Glutamatergic neuron (in vitro differentiated cells): ENCODE measurements at regions not wholly inside any gene's neighbourhood (a gene's known extent, or its start where the extent isn't known, plus 50 kb on each side); places are given as distances from the start of the nearest gene placed in this dataset.
A peak's percentile ranks its signal among the peaks of the same experiment; 100 is the strongest.

Experiments
- DNase-seq: peaks from one replicate; pipeline ENCODE4 v3.0.0; 2022
- H3K27ac Mint-ChIP-seq: one replicate; pipeline ENCODE4 v1.8.0; 2020; ENCODE audit warnings: mild to moderate bottlenecking, mixed read lengths, inconsistent platforms; ENCODE audit not compliant: unreplicated experiment
- H3K27me3 Mint-ChIP-seq: one replicate; pipeline ENCODE4 v1.8.0; 2020; ENCODE audit warnings: mild to moderate bottlenecking, moderate library complexity, mixed read lengths, inconsistent platforms; ENCODE audit not compliant: unreplicated experiment
- H3K36me3 Mint-ChIP-seq: one replicate; pipeline ENCODE4 v1.8.0; 2020; ENCODE audit warnings: mild to moderate bottlenecking, mixed read lengths, inconsistent platforms; ENCODE audit not compliant: unreplicated experiment
- H3K4me1 Mint-ChIP-seq: one replicate; pipeline ENCODE4 v1.8.0; 2020; ENCODE audit warnings: mild to moderate bottlenecking, low read depth, mixed read lengths, inconsistent platforms; ENCODE audit not compliant: unreplicated experiment
- H3K4me3 Mint-ChIP-seq: one replicate; pipeline ENCODE4 v1.8.0; 2020; ENCODE audit warnings: mild to moderate bottlenecking, mixed read lengths, inconsistent platforms; ENCODE audit not compliant: unreplicated experiment
- H3K9me3 Mint-ChIP-seq: one replicate; pipeline ENCODE4 v1.8.0; 2020; ENCODE audit warnings: mild to moderate bottlenecking, moderate library complexity, mixed read lengths, inconsistent platforms; ENCODE audit not compliant: unreplicated experiment
- CTCF ChIP-seq: fragments of 200-600 bp; sonication (generic); IDR thresholded peaks from one replicate; pipeline ENCODE4 v1.5.0; 2021; ENCODE audit not compliant: partially characterized antibody, unreplicated experiment

- H3K9me3 Mint-ChIP-seq = peaks cover 10% of the 10 kb centered on the region
- peak; percentile 47 for TF ChIP-seq CTCF
- peaks cover 7% of the 10 kb centered on the region for H3K4me1 Mint-ChIP-seq
- no peak overlapping the region for H3K4me3 Mint-ChIP-seq
- peak; percentile 49 for DNase-seq
- H3K36me3 Mint-ChIP-seq = peaks cover 8% of the 10 kb centered on the region
- no peak overlapping the region for H3K27ac Mint-ChIP-seq
- H3K27me3 Mint-ChIP-seq = peaks cover 10% of the 10 kb centered on the region
Observed at GRCh38 chr10:29926693-29927048, 132.7 kb downstream of the JCAD start.

DNA sequence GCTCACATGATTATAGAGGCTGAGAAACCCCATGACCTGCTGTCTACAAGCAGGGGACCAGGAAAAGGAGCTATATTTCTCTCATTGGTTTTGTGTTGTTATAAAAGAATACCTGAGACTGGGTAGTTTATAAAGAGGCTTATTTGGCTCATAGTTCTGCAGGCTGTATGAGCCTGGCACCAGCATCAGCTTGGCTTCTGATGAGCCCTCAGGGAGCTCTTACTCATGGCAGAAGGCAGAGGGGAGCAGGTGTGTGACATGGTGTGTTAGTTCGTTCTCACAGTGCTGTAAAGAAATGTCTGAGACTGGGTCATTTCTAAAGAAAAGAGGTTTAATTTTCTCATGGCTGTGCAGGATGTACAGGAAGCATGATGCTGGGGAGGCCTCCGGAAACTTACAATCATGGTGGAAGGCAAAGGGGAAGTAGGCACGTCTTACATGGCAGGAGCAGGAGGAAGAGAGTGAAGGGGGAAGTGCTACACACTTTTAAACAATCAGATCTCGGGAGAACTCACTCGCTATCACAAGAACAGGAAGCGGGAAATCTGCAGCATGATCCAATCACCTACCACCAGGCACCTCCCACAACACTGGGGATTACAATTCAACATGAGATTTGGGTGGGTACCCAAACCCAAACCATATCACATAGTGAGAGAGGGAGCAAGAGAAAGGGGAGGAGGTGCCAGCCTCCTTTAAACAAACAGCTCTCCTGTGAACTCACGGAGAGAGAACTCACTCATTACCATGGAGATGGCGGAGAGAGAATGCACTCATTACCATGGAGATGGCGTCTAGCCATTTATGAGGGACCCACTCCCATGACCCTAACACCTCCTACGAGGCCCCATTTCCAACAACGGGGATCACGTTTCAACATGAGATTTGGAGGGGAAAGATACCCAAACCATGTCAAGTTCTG lies 133.4 kb downstream of the JCAD start:
- Mint-ChIP-seq H3K9me3 (peaks cover 10% of the 10 kb centered on the region), H3K36me3 (peaks cover 8% of the 10 kb centered on the region), H3K4me1 (peaks cover 7% of the 10 kb centered on the region), H3K27me3 (peaks cover 10% of the 10 kb centered on the region), H3K27ac (no peak overlapping the region), H3K4me3 (peak overlapping the region; percentile 51)
- no peak for TF ChIP-seq CTCF
- peak; percentile 24 for DNase-seq

DNA sequence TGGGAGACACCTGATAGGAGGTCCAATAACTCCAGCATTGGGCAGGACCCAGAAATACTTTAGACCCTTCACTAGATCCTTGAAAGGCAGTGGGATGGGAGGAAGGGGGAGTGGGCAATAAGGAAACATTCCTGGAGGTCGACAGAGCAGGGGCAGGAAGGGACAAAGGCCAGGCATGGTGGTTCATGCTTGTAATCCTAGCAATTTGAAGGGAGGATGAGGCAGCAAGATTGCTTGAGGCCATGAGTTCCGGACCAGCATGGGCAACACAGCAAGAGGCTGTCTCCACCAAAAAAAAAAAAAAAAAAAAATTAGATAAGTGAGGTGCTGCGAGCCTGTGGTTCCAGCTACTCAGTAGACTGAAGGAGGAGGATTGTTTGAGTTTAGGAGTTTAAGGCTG lies 134.9 kb downstream of the JCAD start:
- H3K4me3 Mint-ChIP-seq = no peak overlapping the region
- H3K27me3 Mint-ChIP-seq = peaks cover 10% of the 10 kb centered on the region
- H3K9me3 Mint-ChIP-seq = peaks cover 6% of the 10 kb centered on the region
- H3K36me3 Mint-ChIP-seq = peaks cover 5% of the 10 kb centered on the region
- DNase-seq = no peak
- H3K27ac Mint-ChIP-seq = no peak overlapping the region
- H3K4me1 Mint-ChIP-seq = peaks cover 7% of the 10 kb centered on the region
- TF ChIP-seq CTCF = no peak

DNA sequence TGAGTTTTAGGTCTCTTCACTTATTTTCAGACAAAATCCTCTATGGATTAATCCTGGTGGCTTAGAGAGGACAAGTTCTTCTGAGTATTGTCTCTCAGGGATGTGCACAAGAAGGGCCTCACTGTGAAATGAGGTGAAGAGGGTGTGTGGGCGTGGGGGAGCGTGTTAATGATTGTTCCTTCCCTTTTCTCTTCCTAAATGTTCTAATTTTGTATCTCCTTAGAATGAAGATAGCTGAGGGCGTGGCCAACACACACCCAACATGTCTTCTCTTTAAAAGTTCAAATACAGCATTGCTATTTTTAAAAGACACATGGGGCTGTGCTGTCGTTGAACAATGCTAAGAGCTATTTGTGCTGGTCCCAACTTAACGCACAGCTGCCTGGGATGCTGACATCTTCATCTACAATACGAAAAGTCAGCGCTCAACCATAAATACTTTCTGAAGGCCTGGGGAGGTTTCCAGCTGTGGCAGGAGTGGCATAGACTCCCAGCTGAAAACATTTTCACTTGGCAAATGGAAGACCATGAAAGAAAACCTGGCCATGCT lies 135.9 kb downstream of the JCAD start:
- H3K4me1 Mint-ChIP-seq = peaks cover 7% of the 10 kb centered on the region
- peaks cover 9% of the 10 kb centered on the region for H3K27me3 Mint-ChIP-seq
- no peaks in the 10 kb centered on the region for H3K36me3 Mint-ChIP-seq
- no peak for DNase-seq
- peaks cover 4% of the 10 kb centered on the region for H3K9me3 Mint-ChIP-seq
- no peak overlapping the region for H3K4me3 Mint-ChIP-seq
- no peak overlapping the region for H3K27ac Mint-ChIP-seq
- no peak for TF ChIP-seq CTCF

DNA sequence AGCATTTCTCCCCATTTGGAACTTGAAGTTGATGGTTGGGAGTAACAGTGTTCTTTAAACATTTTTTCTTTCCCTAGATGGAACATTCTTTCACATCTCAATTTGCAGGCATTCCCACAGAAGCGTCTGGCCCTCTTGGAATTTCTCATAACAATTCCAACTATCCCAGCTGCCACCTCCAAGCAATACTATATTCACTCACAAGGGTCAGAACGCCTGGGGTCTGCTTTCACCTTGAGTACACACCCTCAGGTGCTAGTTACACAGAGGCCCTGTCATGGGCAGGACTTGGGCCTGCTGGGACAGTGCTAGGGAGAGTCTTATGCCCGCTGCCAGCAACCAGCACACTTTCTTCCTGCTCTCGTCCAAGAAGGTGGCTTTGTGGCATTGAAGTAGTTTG lies 136.5 kb downstream of the JCAD start:
- Mint-ChIP-seq H3K9me3 (peaks cover 4% of the 10 kb centered on the region), H3K36me3 (no peaks in the 10 kb centered on the region), H3K4me3 (no peak overlapping the region), H3K27me3 (peaks cover 9% of the 10 kb centered on the region), H3K27ac (no peak overlapping the region), H3K4me1 (peaks cover 7% of the 10 kb centered on the region)
- TF ChIP-seq CTCF = no peak
- no peak for DNase-seq
